H9 (cell line): ENCODE measurements at regions not wholly inside any gene's neighbourhood (a gene's known extent, or its start where the extent isn't known, plus 50 kb on each side); places are given as distances from the start of the nearest gene placed in this dataset.

ENCODE experiments used
- DNase-seq: peaks from one replicate; pipeline ENCODE4 v3.0.0-alpha.2; 2017
- H2AFZ ChIP-seq: one replicate; pipeline ENCODE4 v1.6.1; 2013; ENCODE audit warnings: mild to moderate bottlenecking, low read length, control low read depth, moderate library complexity
- H2AK5ac ChIP-seq: 2 replicates; pipeline ENCODE4 v1.6.1; 2013; ENCODE audit warnings: low read length, control low read depth, mixed read lengths; ENCODE audit not compliant: insufficient read length
- H2BK120ac ChIP-seq: one replicate; pipeline ENCODE4 v1.6.1; 2013; ENCODE audit warnings: low read depth, mild to moderate bottlenecking, low read length, control low read depth, inconsistent platforms; ENCODE audit not compliant: poor library complexity, severe bottlenecking
- H2BK12ac ChIP-seq: 2 replicates; pipeline ENCODE4 v1.6.1; 2013; ENCODE audit warnings: low read length, control low read depth, mixed read lengths, low read depth; ENCODE audit not compliant: insufficient read length
- H2BK15ac ChIP-seq: 2 replicates; pipeline ENCODE4 v1.6.1; 2013; ENCODE audit warnings: low read depth, low read length, control low read depth
- H2BK20ac ChIP-seq: one replicate; pipeline ENCODE4 v1.6.1; 2013; ENCODE audit warnings: low read depth, mild to moderate bottlenecking, low read length, control low read depth, inconsistent platforms; ENCODE audit not compliant: poor library complexity, severe bottlenecking
- H2BK5ac ChIP-seq: 2 replicates; pipeline ENCODE4 v1.6.1; 2013; ENCODE audit warnings: low read length, control low read depth, mixed read lengths; ENCODE audit not compliant: insufficient read length
- H3K14ac ChIP-seq: 2 replicates; pipeline ENCODE4 v1.6.1; 2013; ENCODE audit warnings: low read length, control low read depth; ENCODE audit not compliant: insufficient read depth
- H3K18ac ChIP-seq: 2 replicates; pipeline ENCODE4 v1.6.1; 2013; ENCODE audit warnings: low read depth, mild to moderate bottlenecking, mixed read lengths, low read length, control low read depth; ENCODE audit not compliant: insufficient read length
- H3K23ac ChIP-seq: 2 replicates; pipeline ENCODE4 v1.6.1; 2013; ENCODE audit warnings: low read length, control low read depth, mixed read lengths, low read depth; ENCODE audit not compliant: insufficient read length
- H3K23me2 ChIP-seq: 2 replicates; pipeline ENCODE4 v1.6.1; 2013; ENCODE audit warnings: low read depth, mild to moderate bottlenecking, mixed read lengths, low read length, control low read depth; ENCODE audit not compliant: insufficient read length, poor library complexity, severe bottlenecking
- H3K27ac ChIP-seq: 2 replicates; pipeline ENCODE4 v1.5.1; 2013; ENCODE audit warnings: low read length, control low read depth, mixed read lengths, low read depth; ENCODE audit not compliant: insufficient read length
- H3K27me3 ChIP-seq: 2 replicates; pipeline ENCODE4 v1.6.1; 2013; ENCODE audit warnings: low read length, control low read depth, inconsistent platforms; ENCODE audit not compliant: insufficient read depth
- H3K4ac ChIP-seq: 2 replicates; pipeline ENCODE4 v1.6.1; 2013; ENCODE audit warnings: low read depth, mild to moderate bottlenecking, control low read depth, inconsistent platforms, low read length, moderate library complexity
- H3K4me1 ChIP-seq: 2 replicates; pipeline ENCODE4 v1.6.1; 2013; ENCODE audit warnings: low read length, control low read depth, inconsistent platforms; ENCODE audit not compliant: insufficient read depth
- H3K4me2 ChIP-seq: 2 replicates; pipeline ENCODE4 v1.6.1; 2013; ENCODE audit warnings: low read length, control low read depth, mixed read lengths; ENCODE audit not compliant: insufficient read length, insufficient read depth
- H3K56ac ChIP-seq: 2 replicates; pipeline ENCODE4 v1.6.1; 2013; ENCODE audit warnings: low read depth, mild to moderate bottlenecking, mixed read lengths, low read length, control low read depth; ENCODE audit not compliant: insufficient read length
- H3K79me1 ChIP-seq: 2 replicates; pipeline ENCODE4 v1.6.1; 2013; ENCODE audit warnings: low read depth, mild to moderate bottlenecking, moderate library complexity, low read length, control low read depth, inconsistent platforms; ENCODE audit not compliant: insufficient read depth, poor library complexity, severe bottlenecking
- H3K79me2 ChIP-seq: 2 replicates; pipeline ENCODE4 v1.6.1; 2013; ENCODE audit warnings: low read length, control low read depth, inconsistent platforms; ENCODE audit not compliant: insufficient read depth
- H3K9ac ChIP-seq: 2 replicates; pipeline ENCODE4 v1.6.1; 2013; ENCODE audit warnings: low read length, control low read depth, mixed read lengths; ENCODE audit not compliant: insufficient read length; ENCODE audit errors: extremely low read depth
- H3K9me3 ChIP-seq: one replicate; pipeline ENCODE4 v1.6.1; 2013; ENCODE audit warnings: low read depth, low read length, inconsistent platforms; ENCODE audit not compliant: control insufficient read depth
- H3T11ph ChIP-seq: one replicate; pipeline ENCODE4 v1.6.1; 2013; ENCODE audit warnings: mild to moderate bottlenecking, low read length, control low read depth, inconsistent platforms
- H4K20me1 ChIP-seq: one replicate; pipeline ENCODE4 v1.6.1; 2013; ENCODE audit not compliant: control insufficient read depth, insufficient read length, insufficient read depth
- H4K5ac ChIP-seq: 2 replicates; pipeline ENCODE4 v1.6.1; 2013; ENCODE audit warnings: low read depth, mild to moderate bottlenecking, mixed read lengths, low read length, control low read depth; ENCODE audit not compliant: insufficient read length
- H4K8ac ChIP-seq: replicated peaks from 2 replicates; pipeline ENCODE4 v1.6.1; 2013; ENCODE audit warnings: low read length, control low read depth, mixed read lengths, low read depth; ENCODE audit not compliant: insufficient read length
- H4K91ac ChIP-seq: 2 replicates; pipeline ENCODE4 v1.6.1; 2013; ENCODE audit warnings: low read depth, mild to moderate bottlenecking, moderate library complexity, mixed read lengths, low read length, control low read depth; ENCODE audit not compliant: insufficient read length
- H3K27ac Mint-ChIP-seq, 3 experiments: 2 replicates in 2 of 3; 3 replicates in 1 of 3; pipeline ENCODE4 v1.8.0; 2020 to 2021; ENCODE audit warnings: mixed read lengths in 3 of 3, mild to moderate bottlenecking in 1 of 3, moderate library complexity in 1 of 3
- H3K27me3 Mint-ChIP-seq: 2 replicates; pipeline ENCODE4 v1.8.0; 2021; ENCODE audit warnings: low read depth, mild to moderate bottlenecking, moderate library complexity, mixed read lengths
- H3K36me3 Mint-ChIP-seq, 3 experiments: 2 replicates in 2 of 3; 3 replicates in 1 of 3; pipeline ENCODE4 v1.8.0; 2020 to 2021; ENCODE audit warnings: low read depth in 3 of 3, mixed read lengths in 3 of 3; ENCODE audit not compliant: insufficient read depth in 1 of 3
- H3K4me1 Mint-ChIP-seq, 2 experiments: 2 replicates each; pipeline ENCODE4 v1.8.0; 2020; ENCODE audit warnings: mixed read lengths in 2 of 2
- H3K4me3 Mint-ChIP-seq, 2 experiments: 2 replicates in 1 of 2; 3 replicates in 1 of 2; pipeline ENCODE4 v1.8.0; 2020 to 2021; ENCODE audit warnings: mild to moderate bottlenecking in 2 of 2, mixed read lengths in 2 of 2, moderate library complexity in 1 of 2
- H3K9me3 Mint-ChIP-seq, 2 experiments: 2 replicates in 1 of 2; 3 replicates in 1 of 2; pipeline ENCODE4 v1.8.0; 2020; ENCODE audit warnings: mild to moderate bottlenecking in 2 of 2, mixed read lengths in 2 of 2, moderate library complexity in 1 of 2
- WGBS: extraction: QIAGEN DNeasy Blood & Tissue Kit; methylation state at CpG from one replicate; pipeline ENCODE4 v1.1.7; 2013; ENCODE audit warnings: missing lambda C conversion rate, low lambda C conversion rate, mixed read lengths; ENCODE audit not compliant: insufficient read length; ENCODE audit errors: extremely low coverage; 5-methylcytosine and 5-hydroxymethylcytosine counted together
- TF ChIP-seq, protein P1 (sequence below): fragments of 200-600 bp; sonication (generic); conservative IDR thresholded peaks from 3 replicates; pipeline ENCODE4 v1.8.0; 2021; ENCODE audit warnings: antibody characterized with exemption, mild to moderate bottlenecking

DNA sequence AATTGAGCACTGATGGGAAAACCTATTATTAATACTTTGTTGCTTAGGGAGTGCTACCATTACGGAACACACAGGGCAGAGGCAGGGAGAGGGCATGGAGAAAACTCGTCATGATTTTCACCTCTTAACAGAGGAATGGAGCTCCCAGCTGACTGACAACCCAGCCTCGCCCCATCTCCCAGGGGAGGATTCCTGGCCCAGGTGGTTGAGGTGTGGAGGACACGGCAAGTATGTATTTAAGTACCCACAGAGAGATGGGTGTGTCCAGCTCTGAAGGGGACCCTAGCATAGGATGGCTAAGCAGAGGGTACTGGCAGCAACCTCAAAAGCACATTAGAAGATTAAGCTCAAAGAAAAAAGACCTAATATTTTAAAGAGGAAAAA is 261.9 kb upstream of the MOCS1 start:
- Mint-ChIP-seq H3K27ac (no peak overlapping the region), H3K36me3 (peaks cover 0 to under 1% (median 0%) of the 10 kb centered on the region in 3 experiments; a peak in 1 of 7 replicates), H3K4me3 (no peak overlapping the region), H3K4me1 (no peaks in the 10 kb centered on the region; a peak in 1 of 4 replicates), H3K27me3 (no peaks in the 10 kb centered on the region; the same call in none of the 2 replicates), H3K9me3 (peaks cover 7 to 9% of the 10 kb centered on the region in 2 experiments)
- no peaks in the 10 kb centered on the region for H3K79me1 ChIP-seq
- TF ChIP-seq, protein P1, sequence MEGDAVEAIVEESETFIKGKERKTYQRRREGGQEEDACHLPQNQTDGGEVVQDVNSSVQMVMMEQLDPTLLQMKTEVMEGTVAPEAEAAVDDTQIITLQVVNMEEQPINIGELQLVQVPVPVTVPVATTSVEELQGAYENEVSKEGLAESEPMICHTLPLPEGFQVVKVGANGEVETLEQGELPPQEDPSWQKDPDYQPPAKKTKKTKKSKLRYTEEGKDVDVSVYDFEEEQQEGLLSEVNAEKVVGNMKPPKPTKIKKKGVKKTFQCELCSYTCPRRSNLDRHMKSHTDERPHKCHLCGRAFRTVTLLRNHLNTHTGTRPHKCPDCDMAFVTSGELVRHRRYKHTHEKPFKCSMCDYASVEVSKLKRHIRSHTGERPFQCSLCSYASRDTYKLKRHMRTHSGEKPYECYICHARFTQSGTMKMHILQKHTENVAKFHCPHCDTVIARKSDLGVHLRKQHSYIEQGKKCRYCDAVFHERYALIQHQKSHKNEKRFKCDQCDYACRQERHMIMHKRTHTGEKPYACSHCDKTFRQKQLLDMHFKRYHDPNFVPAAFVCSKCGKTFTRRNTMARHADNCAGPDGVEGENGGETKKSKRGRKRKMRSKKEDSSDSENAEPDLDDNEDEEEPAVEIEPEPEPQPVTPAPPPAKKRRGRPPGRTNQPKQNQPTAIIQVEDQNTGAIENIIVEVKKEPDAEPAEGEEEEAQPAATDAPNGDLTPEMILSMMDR: no peak
- no peak overlapping the region for H3K9ac ChIP-seq
- no peak overlapping the region for H3K27ac ChIP-seq
- no peak overlapping the region for H3K4ac ChIP-seq
- no peak overlapping the region for H2AFZ ChIP-seq
- H3K4me2 ChIP-seq: no peak overlapping the region
- no peaks in the 10 kb centered on the region for H3K27me3 ChIP-seq
- no peaks in the 10 kb centered on the region for H4K20me1 ChIP-seq
- H2BK5ac ChIP-seq: no peak overlapping the region
- H3K4me1 ChIP-seq: no peaks in the 10 kb centered on the region
- H2AK5ac ChIP-seq: no peak overlapping the region
- no peak overlapping the region for H2BK12ac ChIP-seq
- no peak overlapping the region for H3K23ac ChIP-seq
- H4K8ac ChIP-seq: no peak overlapping the region
- H2BK20ac ChIP-seq: no peak overlapping the region
- H3K9me3 ChIP-seq: no peaks in the 10 kb centered on the region
- H4K5ac ChIP-seq: no peak overlapping the region
- H3K56ac ChIP-seq: no peak overlapping the region
- no peak overlapping the region for H2BK120ac ChIP-seq
- H4K91ac ChIP-seq: no peak overlapping the region
- H3K14ac ChIP-seq: no peak overlapping the region
- no peak overlapping the region for H3T11ph ChIP-seq
- H3K79me2 ChIP-seq: no peaks in the 10 kb centered on the region
- DNase-seq: no peak
- no peaks in the 10 kb centered on the region for H3K23me2 ChIP-seq
- WGBS: no CpG with 5 or more reads among the region's 4 CpGs
- no peak overlapping the region for H3K18ac ChIP-seq
- H2BK15ac ChIP-seq: no peak overlapping the region
